K562 (cell line): ENCODE measurements at regions not wholly inside any gene's neighbourhood (a gene's known extent, or its start where the extent isn't known, plus 50 kb on each side); places are given as distances from the start of the nearest gene placed in this dataset.

Source experiments
- CBX3 ChIP-seq, 2 experiments: IDR thresholded peaks; 1 replicate in 1 of 2; 2 replicates in 1 of 2; pipeline ENCODE4 v1.6.1; 2012; ENCODE audit warnings: inconsistent platforms in 2 of 2, low read length in 2 of 2, borderline replicate concordance in 1 of 2, control low read depth in 1 of 2
- CBX5 ChIP-seq: IDR thresholded peaks from 2 replicates; pipeline ENCODE4 v1.6.1; 2014; ENCODE audit warnings: low read depth, borderline replicate concordance
- CUX1 ChIP-seq: fragments of 200-800 bp; sonication (Bioruptor generic); IDR thresholded peaks from 2 replicates; pipeline ENCODE4 v1.6.1; 2016; ENCODE audit warnings: missing genetic modification characterization, missing compliant biosample characterization
- FOXJ2 ChIP-seq: fragments of 200-800 bp; sonication (Bioruptor generic); IDR thresholded peaks from 2 replicates; pipeline ENCODE4 v1.6.1; 2016; ENCODE audit warnings: missing genetic modification characterization, missing compliant biosample characterization
- GTF2B ChIP-seq: IDR thresholded peaks from 2 replicates; pipeline ENCODE4 v1.6.1; 2011; ENCODE audit not compliant: insufficient read length; ENCODE audit errors: extremely low read depth
- GTF2F1 ChIP-seq: IDR thresholded peaks from 2 replicates; pipeline ENCODE4 v1.6.1; 2011; ENCODE audit warnings: low read depth, low read length, improper control_type of control experiment
- KLF10 ChIP-seq: fragments of 250-450 bp; sonication (Bioruptor Pico); IDR thresholded peaks from 2 replicates; pipeline ENCODE4 v1.6.1; 2021; ENCODE audit warnings: matching md5 sums
- MAFF ChIP-seq: IDR thresholded peaks from 2 replicates; pipeline ENCODE4 v1.6.1; 2012; ENCODE audit warnings: low read length, improper control_type of control experiment
- MAX ChIP-seq: sonication (generic); formaldehyde crosslinking; IDR thresholded peaks from 2 replicates; pipeline ENCODE4 v1.9.0; 2022; ENCODE audit warnings: mild to moderate bottlenecking, missing genetic modification reagents
- MTA1 ChIP-seq: fragments of 450-650 bp; IDR thresholded peaks from 2 replicates; pipeline ENCODE4 v1.6.1; 2017; ENCODE audit warnings: borderline replicate concordance
- NELFE ChIP-seq: IDR thresholded peaks from 2 replicates; pipeline ENCODE4 v1.6.1; 2011; ENCODE audit warnings: mild to moderate bottlenecking; ENCODE audit not compliant: insufficient read depth, insufficient read length
- PHF20 ChIP-seq: fragments of 450-650 bp; IDR thresholded peaks from 2 replicates; pipeline ENCODE4 v1.6.1; 2018; ENCODE audit not compliant: partially characterized antibody
- POLR2AphosphoS2 ChIP-seq: IDR thresholded peaks from 2 replicates; pipeline ENCODE4 v1.6.1; 2012; ENCODE audit warnings: low read length, improper control_type of control experiment
- PTRF ChIP-seq: fragments of 450-650 bp; IDR thresholded peaks from 2 replicates; pipeline ENCODE4 v1.6.1; 2016; ENCODE audit warnings: mild to moderate bottlenecking, missing genetic modification characterization, missing compliant biosample characterization
- RBM15 ChIP-seq: fragments of 200-400 bp; formaldehyde crosslinking; IDR thresholded peaks from 2 replicates; pipeline ENCODE4 v1.6.1; 2018; ENCODE audit warnings: mild to moderate bottlenecking, low read length, moderate library complexity; ENCODE audit not compliant: insufficient read depth
- SMARCA4 ChIP-seq: fragments of 450-650 bp; IDR thresholded peaks from 2 replicates; pipeline ENCODE4 v1.6.1; 2016
- SRF ChIP-seq, 2 experiments: fragments of 250-450, 450-650 bp in 1 of 2; sonication (Bioruptor Pico) in 1 of 2; sonication (generic) in 1 of 2; formaldehyde crosslinking; IDR thresholded peaks; 2 replicates each; pipeline versions ENCODE4 v1.5.0 to v1.5.1; 2020 to 2022; ENCODE audit warnings: mild to moderate bottlenecking in 1 of 2, missing genetic modification reagents in 1 of 2
- THAP7 ChIP-seq: fragments of 250-450 bp; sonication (Bioruptor Pico); IDR thresholded peaks from 2 replicates; pipeline ENCODE4 v1.5.0; 2021
- ZBTB5 ChIP-seq: fragments of 450-650 bp; IDR thresholded peaks from 2 replicates; pipeline ENCODE4 v1.6.1; 2017; ENCODE audit warnings: antibody characterized with exemption
- ZC3H4 ChIP-seq: sonication (generic); formaldehyde crosslinking; IDR thresholded peaks from 2 replicates; pipeline ENCODE4 v1.9.0; 2021; ENCODE audit warnings: missing genetic modification reagents, borderline replicate concordance
- ZKSCAN8 ChIP-seq: fragments of 200-800 bp; sonication (Bioruptor generic); IDR thresholded peaks from 2 replicates; pipeline ENCODE4 v1.6.1; 2016; ENCODE audit warnings: missing genetic modification characterization, missing compliant biosample characterization
- ZNF507 ChIP-seq: conservative IDR thresholded peaks from 2 replicates; pipeline ENCODE4 v1.6.1; 2017; ENCODE audit warnings: missing genetic modification characterization, missing compliant biosample characterization
- ZNF707 ChIP-seq: fragments of 250-450 bp; sonication (Bioruptor Pico); conservative IDR thresholded peaks from 2 replicates; pipeline ENCODE4 v1.8.0; 2022; ENCODE audit warnings: inconsistent platforms, mild to moderate bottlenecking, moderate library complexity

- TF ChIP-seq NELFE (no peak), MTA1 (no peak), PHF20 (no peak), CUX1 (CRISPR knock-in tag) (no peak), ZBTB5 (no peak), SRF (CRISPR knock-in tag; IDR thresholded peaks at IDR 0.05) (no peak), MAFF (no peak), GTF2B (no peak), RBM15 (no peak), ZC3H4 (CRISPR knock-in tag) (no peak), CBX5 (peak; percentile 71; the same call in 1 of the 2 replicates), PTRF (tag) (no peak), ZNF707 (CRISPR knock-in tag) (no peak), MAX (CRISPR knock-in tag) (no peak), ZKSCAN8 (CRISPR knock-in tag) (no peak), THAP7 (no peak), CBX3 (IDR thresholded peaks at IDR 0.05; ENCODE audit: borderline replicate concordance in 1 of 2, low read length in 2 of 2) (peak in 1 of 2 experiments; percentile 86; a peak in 2 of 3 replicates), KLF10 (CRISPR knock-in tag) (no peak), GTF2F1 (no peak), SMARCA4 (no peak), ZNF507 (tag) (no peak), FOXJ2 (tag) (no peak), POLR2AphosphoS2 (no peak)
Observed at GRCh38 chr6:14487625-14488024, 370.1 kb downstream of the CD83 start (continued).
